ENCODE measurements at regions not wholly inside any gene's neighbourhood (a gene's known extent, or its start where the extent isn't known, plus 50 kb on each side); places are given as distances from the start of the nearest gene placed in this dataset.

DNA sequence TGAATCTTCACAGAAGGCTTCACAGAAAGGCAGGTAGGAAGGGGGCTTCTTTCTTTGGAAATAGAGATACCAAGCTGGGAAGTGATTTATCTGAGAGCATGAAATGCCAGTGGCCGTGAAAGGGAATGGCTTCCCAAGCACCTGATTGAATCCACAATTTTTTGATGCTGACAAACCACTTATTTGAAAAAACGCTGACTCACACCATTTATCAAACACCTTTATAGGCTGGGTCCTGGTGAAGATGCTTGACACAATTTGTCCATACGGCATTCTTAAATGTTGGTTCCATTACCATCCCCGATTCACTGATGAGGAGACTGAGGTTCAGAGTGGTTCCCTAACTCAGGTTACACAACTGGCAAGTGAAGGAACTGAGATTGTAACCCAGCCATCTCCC lies 64.1 kb upstream of the POMGNT2 start:
- DNase-seq (ENCODE audit: low read depth, low spot score) (no peak), ATAC-seq (no peak)
- no peaks in the 10 kb centered on the region for H3K27me3 ChIP-seq (ENCODE audit: control insufficient read depth, insufficient read depth, low read length)
- no peak for TF ChIP-seq TCF7L2 (IDR thresholded peaks at IDR 0.05; ENCODE audit: low read depth, low read length)
- TF ChIP-seq SIN3A (IDR thresholded peaks at IDR 0.05; ENCODE audit: borderline replicate concordance, insufficient read depth, low read depth, low read length) = no peak
- TF ChIP-seq, protein P1, sequence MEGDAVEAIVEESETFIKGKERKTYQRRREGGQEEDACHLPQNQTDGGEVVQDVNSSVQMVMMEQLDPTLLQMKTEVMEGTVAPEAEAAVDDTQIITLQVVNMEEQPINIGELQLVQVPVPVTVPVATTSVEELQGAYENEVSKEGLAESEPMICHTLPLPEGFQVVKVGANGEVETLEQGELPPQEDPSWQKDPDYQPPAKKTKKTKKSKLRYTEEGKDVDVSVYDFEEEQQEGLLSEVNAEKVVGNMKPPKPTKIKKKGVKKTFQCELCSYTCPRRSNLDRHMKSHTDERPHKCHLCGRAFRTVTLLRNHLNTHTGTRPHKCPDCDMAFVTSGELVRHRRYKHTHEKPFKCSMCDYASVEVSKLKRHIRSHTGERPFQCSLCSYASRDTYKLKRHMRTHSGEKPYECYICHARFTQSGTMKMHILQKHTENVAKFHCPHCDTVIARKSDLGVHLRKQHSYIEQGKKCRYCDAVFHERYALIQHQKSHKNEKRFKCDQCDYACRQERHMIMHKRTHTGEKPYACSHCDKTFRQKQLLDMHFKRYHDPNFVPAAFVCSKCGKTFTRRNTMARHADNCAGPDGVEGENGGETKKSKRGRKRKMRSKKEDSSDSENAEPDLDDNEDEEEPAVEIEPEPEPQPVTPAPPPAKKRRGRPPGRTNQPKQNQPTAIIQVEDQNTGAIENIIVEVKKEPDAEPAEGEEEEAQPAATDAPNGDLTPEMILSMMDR (IDR thresholded peaks at IDR 0.05) = no peak
- no peak for TF ChIP-seq POLR2AphosphoS5 (IDR thresholded peaks at IDR 0.05; ENCODE audit: low read depth, low read length)
- ChIA-PET CTCF (no interaction called here), POLR2A (no interaction called here)
- H3K4me3 ChIP-seq (ENCODE audit: low read depth in 2 of 2, low read length in 2 of 2) = no peak overlapping the region
- in situ Hi-C loops (cut with HindIII; ENCODE audit: low pct_unique_long_range_greater_than_20kb, low sequenced_read_pairs) (no loop called here), intact Hi-C loops (cut with micrococcal nuclease; ENCODE audit: unreplicated experiment) (loop anchor here (10.0 kb wide), 1 partner anchor 335 kb away; no protein-coding TSS in a partner anchor)
- no peaks in the 10 kb centered on the region for H3K36me3 ChIP-seq (ENCODE audit: control insufficient read depth, insufficient read depth, low read length)
- no TSS peak for BruUV-seq (replicated peaks)
- no peak overlapping the region for H3K27ac ChIP-seq (ENCODE audit: low read length)
- H3K9me3 ChIP-seq (ENCODE audit: control insufficient read depth, insufficient read depth, low read depth, low read length) = no peaks in the 10 kb centered on the region
- no peaks in the 10 kb centered on the region for H3K4me1 ChIP-seq (ENCODE audit: control insufficient read depth, insufficient read depth, low read length)

DNA sequence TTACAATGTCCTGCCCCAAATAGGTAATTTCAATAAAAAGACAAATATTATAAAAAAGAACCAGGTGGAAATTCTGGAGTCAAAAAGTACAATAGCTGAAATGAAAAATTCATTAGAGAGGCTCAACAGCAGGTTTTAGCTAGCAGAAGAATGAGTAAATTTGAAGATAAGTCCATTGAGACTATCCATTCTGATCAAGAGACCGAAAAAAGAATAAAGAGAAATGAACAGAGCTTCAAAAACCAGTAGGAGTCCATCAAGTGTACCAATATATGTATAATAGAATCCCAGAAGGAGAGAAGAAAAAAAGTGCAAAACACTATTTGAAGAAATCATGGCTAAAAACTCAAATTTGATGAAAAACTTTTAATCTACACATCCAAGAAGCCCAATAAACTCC lies 60.5 kb upstream of the POMGNT2 start:
- Histone ChIP-seq H3K4me3 (ENCODE audit: low read depth in 2 of 2, low read length in 2 of 2) (no peak overlapping the region), H3K9me3 (ENCODE audit: control insufficient read depth, insufficient read depth, low read depth, low read length) (no peaks in the 10 kb centered on the region), H3K4me1 (ENCODE audit: control insufficient read depth, insufficient read depth, low read length) (no peaks in the 10 kb centered on the region), H3K36me3 (ENCODE audit: control insufficient read depth, insufficient read depth, low read length) (no peaks in the 10 kb centered on the region), H3K27me3 (ENCODE audit: control insufficient read depth, insufficient read depth, low read length) (no peaks in the 10 kb centered on the region), H3K27ac (ENCODE audit: low read length) (no peak overlapping the region)
- POLR2A ChIA-PET = no interaction called here
- CTCF ChIA-PET = interaction anchor here (0.7 kb wide), 1 partner anchor 574 kb away, joined by 4 read pairs; no protein-coding TSS in a partner anchor
- DNase-seq (ENCODE audit: low read depth, low spot score) = no peak
- intact Hi-C loops (cut with micrococcal nuclease; ENCODE audit: unreplicated experiment) (loop anchor here (10.0 kb wide), 1 partner anchor 338 kb away; no protein-coding TSS in a partner anchor), in situ Hi-C loops (cut with HindIII; ENCODE audit: low pct_unique_long_range_greater_than_20kb, low sequenced_read_pairs) (no loop called here)
- no peak for TF ChIP-seq TCF7L2 (IDR thresholded peaks at IDR 0.05; ENCODE audit: low read depth, low read length)
- no peak for TF ChIP-seq POLR2AphosphoS5 (IDR thresholded peaks at IDR 0.05; ENCODE audit: low read depth, low read length)
- TF ChIP-seq SIN3A (IDR thresholded peaks at IDR 0.05; ENCODE audit: borderline replicate concordance, insufficient read depth, low read depth, low read length) = no peak
- TF ChIP-seq, protein P1 (IDR thresholded peaks at IDR 0.05) = no peak
- TF ChIP-seq, protein P2, sequence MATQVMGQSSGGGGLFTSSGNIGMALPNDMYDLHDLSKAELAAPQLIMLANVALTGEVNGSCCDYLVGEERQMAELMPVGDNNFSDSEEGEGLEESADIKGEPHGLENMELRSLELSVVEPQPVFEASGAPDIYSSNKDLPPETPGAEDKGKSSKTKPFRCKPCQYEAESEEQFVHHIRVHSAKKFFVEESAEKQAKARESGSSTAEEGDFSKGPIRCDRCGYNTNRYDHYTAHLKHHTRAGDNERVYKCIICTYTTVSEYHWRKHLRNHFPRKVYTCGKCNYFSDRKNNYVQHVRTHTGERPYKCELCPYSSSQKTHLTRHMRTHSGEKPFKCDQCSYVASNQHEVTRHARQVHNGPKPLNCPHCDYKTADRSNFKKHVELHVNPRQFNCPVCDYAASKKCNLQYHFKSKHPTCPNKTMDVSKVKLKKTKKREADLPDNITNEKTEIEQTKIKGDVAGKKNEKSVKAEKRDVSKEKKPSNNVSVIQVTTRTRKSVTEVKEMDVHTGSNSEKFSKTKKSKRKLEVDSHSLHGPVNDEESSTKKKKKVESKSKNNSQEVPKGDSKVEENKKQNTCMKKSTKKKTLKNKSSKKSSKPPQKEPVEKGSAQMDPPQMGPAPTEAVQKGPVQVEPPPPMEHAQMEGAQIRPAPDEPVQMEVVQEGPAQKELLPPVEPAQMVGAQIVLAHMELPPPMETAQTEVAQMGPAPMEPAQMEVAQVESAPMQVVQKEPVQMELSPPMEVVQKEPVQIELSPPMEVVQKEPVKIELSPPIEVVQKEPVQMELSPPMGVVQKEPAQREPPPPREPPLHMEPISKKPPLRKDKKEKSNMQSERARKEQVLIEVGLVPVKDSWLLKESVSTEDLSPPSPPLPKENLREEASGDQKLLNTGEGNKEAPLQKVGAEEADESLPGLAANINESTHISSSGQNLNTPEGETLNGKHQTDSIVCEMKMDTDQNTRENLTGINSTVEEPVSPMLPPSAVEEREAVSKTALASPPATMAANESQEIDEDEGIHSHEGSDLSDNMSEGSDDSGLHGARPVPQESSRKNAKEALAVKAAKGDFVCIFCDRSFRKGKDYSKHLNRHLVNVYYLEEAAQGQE (IDR thresholded peaks at IDR 0.05; ENCODE audit: insufficient read depth in 1 of 2, low read depth in 2 of 2, low read length in 1 of 2) = no peak
- no TSS peak for BruUV-seq (replicated peaks)
- no peak for ATAC-seq
